GM23248 (cell line): ENCODE measurements at regions not wholly inside any gene's neighbourhood (a gene's known extent, or its start where the extent isn't known, plus 50 kb on each side); places are given as distances from the start of the nearest gene placed in this dataset.
"Not testable (repeated sequence)": the region's sequence is repeated elsewhere in the genome, so short reads cannot be mapped to it uniquely, and the experiment has no call there.

ENCODE experiments used
- DNase-seq: peaks from one replicate; pipeline ENCODE4 v3.0.0-alpha.2; 2015
- H2AFZ ChIP-seq: fragments of 200-600 bp; sonication (generic); 2 replicates; pipeline ENCODE4 v1.6.1; 2016; ENCODE audit warnings: antibody characterized with exemption
- H3F3A ChIP-seq: fragments of 200-600 bp; sonication (generic); 2 replicates; pipeline ENCODE4 v1.6.1; 2016; ENCODE audit warnings: mild to moderate bottlenecking, antibody characterized with exemption, mixed run types; ENCODE audit not compliant: insufficient read depth
- H3K27ac ChIP-seq: fragments of 200-600 bp; sonication (generic); 2 replicates; pipeline ENCODE4 v1.5.1; 2016; ENCODE audit warnings: mild to moderate bottlenecking
- H3K27me3 ChIP-seq: fragments of 200-600 bp; sonication (generic); replicated peaks from 2 replicates; pipeline ENCODE4 v1.6.1; 2016; ENCODE audit warnings: mild to moderate bottlenecking; ENCODE audit not compliant: insufficient read depth
- H3K36me3 ChIP-seq: fragments of 200-600 bp; sonication (generic); 2 replicates; pipeline ENCODE4 v1.6.1; 2016; ENCODE audit warnings: low read depth, mild to moderate bottlenecking
- H3K4me1 ChIP-seq: fragments of 200-600 bp; sonication (generic); 2 replicates; pipeline ENCODE4 v1.6.1; 2016; ENCODE audit warnings: mild to moderate bottlenecking; ENCODE audit not compliant: insufficient read depth
- H3K4me2 ChIP-seq: fragments of 200-600 bp; sonication (generic); one replicate; pipeline ENCODE4 v1.6.1; 2016; ENCODE audit warnings: mild to moderate bottlenecking; ENCODE audit not compliant: unreplicated experiment
- H3K4me3 ChIP-seq: fragments of 200-600 bp; sonication (generic); 2 replicates; pipeline ENCODE4 v1.5.1; 2016; ENCODE audit warnings: mild to moderate bottlenecking
- H3K79me2 ChIP-seq: fragments of 200-600 bp; sonication (generic); 2 replicates; pipeline ENCODE4 v1.6.1; 2016; ENCODE audit warnings: mild to moderate bottlenecking; ENCODE audit not compliant: insufficient read depth
- H3K9ac ChIP-seq: fragments of 200-600 bp; sonication (generic); 2 replicates; pipeline ENCODE4 v1.6.1; 2016; ENCODE audit warnings: mild to moderate bottlenecking
- H3K9me2 ChIP-seq: fragments of 200-600 bp; sonication (generic); 2 replicates; pipeline ENCODE4 v1.6.1; 2016; ENCODE audit warnings: mixed run types, mild to moderate bottlenecking, moderate library complexity; ENCODE audit not compliant: insufficient read depth
- H3K9me3 ChIP-seq: fragments of 200-600 bp; sonication (generic); one replicate; pipeline ENCODE4 v1.6.1; 2017; ENCODE audit warnings: low read depth
- H4K20me1 ChIP-seq: fragments of 200-600 bp; sonication (generic); 2 replicates; pipeline ENCODE4 v1.6.0; 2016; ENCODE audit not compliant: insufficient read depth
- EZH2 ChIP-seq: fragments of 200-600 bp; sonication (generic); IDR thresholded peaks from 2 replicates; pipeline ENCODE4 v1.6.1; 2018; ENCODE audit warnings: antibody characterized with exemption, mild to moderate bottlenecking; ENCODE audit not compliant: insufficient read depth, poor library complexity, severe bottlenecking
- EZH2phosphoT487 ChIP-seq: fragments of 200-600 bp; sonication (generic); IDR thresholded peaks from 2 replicates; pipeline ENCODE4 v1.6.1; 2018; ENCODE audit warnings: antibody characterized with exemption, moderate library complexity, mild to moderate bottlenecking, low read depth; ENCODE audit not compliant: insufficient read depth
- WGBS, 2 experiments: methylation state at CpG; one replicate each; pipeline ENCODE4 v1.1.6; 2015 to 2017; ENCODE audit warnings: low lambda C conversion rate in 2 of 2, low coverage in 1 of 2; ENCODE audit errors: missing lambda C conversion rate in 2 of 2; 5-methylcytosine and 5-hydroxymethylcytosine counted together
- in situ Hi-C: fragments of 300-500 bp; cut with MboI; formaldehyde crosslinking; loops from 2 replicates; pipeline ENCODE4 v1.15.0; 2020

DNA sequence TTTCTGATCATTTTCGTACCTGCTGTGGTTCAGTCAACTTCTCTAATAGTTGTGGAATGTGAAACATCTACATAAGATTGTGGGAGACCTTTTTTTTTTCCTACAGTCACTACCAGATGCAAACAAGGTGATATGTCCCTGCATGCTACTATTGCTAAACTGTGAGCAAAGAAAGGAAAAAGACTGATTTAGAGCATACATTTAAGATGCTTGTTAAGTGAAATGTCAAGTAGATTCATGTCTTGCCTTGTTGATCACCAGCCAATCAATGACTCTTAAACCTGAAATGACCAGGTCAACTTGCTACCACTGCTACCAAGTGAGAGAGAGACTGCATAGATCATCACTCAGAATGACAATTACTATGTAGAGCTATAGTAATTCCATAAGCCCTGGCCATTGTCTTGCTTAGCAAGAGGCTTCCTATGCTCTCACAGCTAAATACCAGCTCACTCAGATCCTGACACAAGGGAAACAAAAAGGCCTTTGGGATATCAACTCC lies 84.3 kb upstream of the SKAP2 start:
- no peaks in the 10 kb centered on the region for H4K20me1 ChIP-seq
- H3K79me2 ChIP-seq = no peaks in the 10 kb centered on the region
- TF ChIP-seq EZH2 (no peak), EZH2phosphoT487 (no peak)
- H3K9me3 ChIP-seq = no peaks in the 10 kb centered on the region
- H2AFZ ChIP-seq = no peak overlapping the region
- DNase-seq = no peak
- in situ Hi-C loops = no loop called here
- no peak overlapping the region for H3K4me2 ChIP-seq
- H3F3A ChIP-seq = no peaks in the 10 kb centered on the region
- no peaks in the 10 kb centered on the region for H3K9me2 ChIP-seq
- H3K36me3 ChIP-seq = no peaks in the 10 kb centered on the region
- no peaks in the 10 kb centered on the region for H3K4me1 ChIP-seq
- H3K9ac ChIP-seq = no peak overlapping the region
- H3K27ac ChIP-seq = no peak overlapping the region
- no peak overlapping the region for H3K4me3 ChIP-seq
- 78 to 84% methylated on average over 1 of the region's 1 CpG for WGBS, 2 experiments
- H3K27me3 ChIP-seq = no peaks in the 10 kb centered on the region

DNA sequence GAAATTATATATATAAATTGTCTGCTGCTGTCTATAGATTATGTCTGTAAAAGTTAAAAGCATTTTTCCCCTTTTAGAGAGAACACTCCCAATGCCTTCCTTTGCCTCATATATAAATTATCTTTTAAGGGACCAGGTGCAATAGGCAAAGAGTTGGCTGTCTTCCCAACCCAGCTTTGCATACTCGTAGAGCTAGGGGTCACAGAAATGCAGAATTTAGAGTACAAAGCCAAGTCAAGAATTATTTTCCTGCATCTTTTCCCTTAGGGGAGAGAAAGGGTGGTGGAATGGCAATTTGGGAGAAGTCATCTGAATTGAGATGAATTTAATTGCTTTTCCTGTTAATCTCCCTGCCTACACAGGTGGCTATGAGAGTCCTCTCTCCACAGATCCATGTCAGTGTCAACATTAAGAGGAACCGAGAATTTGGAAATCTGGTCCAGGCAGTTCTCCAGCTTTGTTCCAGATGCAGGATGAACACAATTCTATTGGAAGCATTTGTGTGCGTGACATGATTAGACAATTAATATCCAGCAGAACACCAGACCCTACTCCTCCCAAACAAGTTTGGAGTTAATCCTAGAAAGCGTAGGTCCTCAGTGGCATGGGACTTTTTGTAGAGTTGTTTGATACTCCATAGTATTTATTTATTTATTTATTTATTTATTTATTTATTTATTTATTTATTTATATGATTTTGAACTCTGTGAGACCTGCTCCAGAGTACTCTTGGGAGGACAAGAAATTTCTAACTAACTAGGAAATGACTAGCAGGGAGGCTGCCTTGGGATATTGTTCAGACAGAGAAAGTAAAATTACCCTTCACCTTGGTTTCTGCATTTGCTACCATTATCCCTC lies 80.3 kb upstream of the SKAP2 start:
- no peak for DNase-seq
- no peak overlapping the region for H3K4me3 ChIP-seq
- H3K27me3 ChIP-seq = no peaks in the 10 kb centered on the region
- no peak overlapping the region for H3K4me2 ChIP-seq
- H3K27ac ChIP-seq = no peak overlapping the region
- H3K36me3 ChIP-seq = no peaks in the 10 kb centered on the region
- H2AFZ ChIP-seq = no peak overlapping the region
- no peaks in the 10 kb centered on the region for H4K20me1 ChIP-seq
- no peaks in the 10 kb centered on the region for H3K9me2 ChIP-seq
- H3K9me3 ChIP-seq = no peaks in the 10 kb centered on the region
- H3F3A ChIP-seq = no peaks in the 10 kb centered on the region
- in situ Hi-C loops = no loop called here
- no peaks in the 10 kb centered on the region for H3K79me2 ChIP-seq
- TF ChIP-seq EZH2phosphoT487 = no peak
- no peak for TF ChIP-seq EZH2
- H3K4me1 ChIP-seq = no peaks in the 10 kb centered on the region
- WGBS, 2 experiments = 44 to 46% methylated on average over 4 of the region's 4 CpGs
- no peak overlapping the region for H3K9ac ChIP-seq

DNA sequence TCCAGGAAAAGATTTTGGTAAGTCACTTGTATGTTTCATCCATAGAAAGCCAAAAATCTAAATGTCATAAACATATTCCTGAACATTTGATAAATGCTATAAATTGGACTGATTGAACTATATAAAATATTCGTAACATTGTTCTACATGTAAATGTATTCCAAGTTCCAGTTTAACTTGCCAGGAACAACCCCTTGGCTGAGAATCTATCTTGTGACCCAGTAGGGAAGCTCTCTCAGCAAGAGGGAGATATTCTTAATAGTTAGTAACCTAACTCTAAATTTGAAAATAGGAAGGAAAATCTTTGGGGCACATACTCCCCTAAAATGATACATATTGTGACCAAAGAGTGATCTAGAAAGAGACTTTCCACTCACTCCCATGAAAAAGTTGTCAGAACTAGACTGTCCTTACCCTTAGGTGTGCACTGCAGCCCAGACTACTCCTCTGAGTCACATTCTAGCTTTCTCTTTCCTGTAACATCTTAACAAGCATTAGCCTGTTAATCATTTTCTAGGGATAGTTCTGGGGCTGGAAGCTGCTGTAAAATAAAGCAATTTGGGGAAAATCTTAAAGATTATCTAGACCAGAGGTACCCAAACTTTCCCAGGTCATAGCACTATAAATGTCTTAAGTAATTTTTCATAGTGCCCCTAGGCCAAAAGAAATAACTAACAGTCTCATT lies 73.7 kb upstream of the SKAP2 start:
- H3K36me3 ChIP-seq = no peaks in the 10 kb centered on the region
- H3K27me3 ChIP-seq = no peaks in the 10 kb centered on the region
- H2AFZ ChIP-seq = no peak overlapping the region
- H3K9me2 ChIP-seq = no peaks in the 10 kb centered on the region
- no peaks in the 10 kb centered on the region for H3K9me3 ChIP-seq
- in situ Hi-C loops = no loop called here
- no peak overlapping the region for H3K4me3 ChIP-seq
- H3K9ac ChIP-seq = no peak overlapping the region
- peak overlapping the region; percentile 36 for H3K4me2 ChIP-seq
- H3K79me2 ChIP-seq = no peaks in the 10 kb centered on the region
- peaks cover 14% of the 10 kb centered on the region for H3K4me1 ChIP-seq
- peak; percentile 55 for DNase-seq
- no peaks in the 10 kb centered on the region for H4K20me1 ChIP-seq
- H3F3A ChIP-seq = peaks cover 19% of the 10 kb centered on the region
- H3K27ac ChIP-seq = peak overlapping the region; percentile 6; the same call in 1 of the 2 replicates
- 14 to 39% methylated on average over 1 of the region's 1 CpG for WGBS, 2 experiments
- TF ChIP-seq EZH2 (no peak), EZH2phosphoT487 (no peak)

DNA sequence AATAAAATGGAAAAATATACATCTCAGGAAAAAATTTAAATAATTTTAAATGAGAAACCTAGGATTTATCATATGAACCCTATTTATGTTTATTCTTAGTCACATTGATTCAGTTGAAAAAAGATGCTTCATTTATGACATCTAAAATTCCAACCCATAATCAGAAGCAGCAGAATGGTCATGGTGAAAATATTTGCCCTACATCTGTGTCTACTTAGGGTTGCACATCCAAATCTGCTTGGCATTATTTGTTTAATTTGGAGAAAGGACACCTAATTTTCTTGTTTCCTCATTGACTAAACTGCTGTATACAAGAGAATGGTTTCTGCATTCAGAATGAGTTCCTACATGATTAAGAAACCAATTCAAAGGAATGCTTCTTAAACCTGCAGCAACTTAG lies 72.9 kb upstream of the SKAP2 start:
- no peaks in the 10 kb centered on the region for H3K36me3 ChIP-seq
- H3K27ac ChIP-seq = peak overlapping the region; percentile 6; the same call in 1 of the 2 replicates
- TF ChIP-seq EZH2phosphoT487 (no peak), EZH2 (no peak)
- H3K4me3 ChIP-seq = no peak overlapping the region
- H3K4me1 ChIP-seq = peaks cover 14% of the 10 kb centered on the region
- H3K27me3 ChIP-seq = no peaks in the 10 kb centered on the region
- H3K4me2 ChIP-seq = peak overlapping the region; percentile 36
- H4K20me1 ChIP-seq = no peaks in the 10 kb centered on the region
- no peaks in the 10 kb centered on the region for H3K79me2 ChIP-seq
- no peaks in the 10 kb centered on the region for H3K9me3 ChIP-seq
- peaks cover 19% of the 10 kb centered on the region for H3F3A ChIP-seq
- DNase-seq = peak; percentile 66
- no peaks in the 10 kb centered on the region for H3K9me2 ChIP-seq
- H2AFZ ChIP-seq = no peak overlapping the region
- H3K9ac ChIP-seq = no peak overlapping the region
- in situ Hi-C loops = no loop called here

DNA sequence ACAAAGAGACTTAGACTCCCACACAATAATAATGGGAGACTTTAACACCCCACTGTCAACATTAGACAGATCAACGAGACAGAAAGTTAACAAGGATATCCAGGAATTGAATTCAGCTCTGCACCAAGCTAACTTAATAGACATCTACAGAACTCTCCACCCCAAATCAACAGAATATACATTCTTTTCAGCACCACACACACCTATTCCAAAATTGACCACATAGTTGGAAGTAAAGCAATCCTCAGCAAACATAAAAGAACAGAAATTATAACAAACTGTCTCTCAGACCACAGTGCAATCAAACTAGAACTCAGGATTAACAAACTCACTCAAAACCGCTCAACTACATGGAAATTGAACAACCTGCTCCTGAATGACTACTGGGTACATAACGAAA lies 68.2 kb upstream of the SKAP2 start:
- peaks cover 19% of the 10 kb centered on the region for H3K4me1 ChIP-seq
- H3K36me3 ChIP-seq, H4K20me1 ChIP-seq, H3K27ac ChIP-seq, H3K9me3 ChIP-seq, H3K9ac ChIP-seq, H3K4me3 ChIP-seq, H3K79me2 ChIP-seq, H3K9me2 ChIP-seq, DNase-seq, H3K27me3 ChIP-seq, in situ Hi-C loops, H3K4me2 ChIP-seq, H2AFZ ChIP-seq: not testable (repeated sequence)
- WGBS, 2 experiments = 83 to 86% methylated on average over 3 of the region's 3 CpGs
- peaks cover 19% of the 10 kb centered on the region for H3F3A ChIP-seq
